Duodenal mucosa (tissue), 2 donors: ENCODE measurements at regions not wholly inside any gene's neighbourhood (a gene's known extent, or its start where the extent isn't known, plus 50 kb on each side); places are given as distances from the start of the nearest gene placed in this dataset.

ENCODE experiments used
- H3K27ac ChIP-seq: one replicate; pipeline ENCODE4 v1.7.0; 2013; ENCODE audit warnings: low read depth, low read length
- H3K27me3 ChIP-seq, 2 donors: one replicate each; pipeline ENCODE4 v1.7.0; 2013; ENCODE audit warnings: low read length in 2 of 2, control low read depth in 1 of 2; ENCODE audit not compliant: insufficient read depth in 2 of 2, control insufficient read depth in 1 of 2
- H3K36me3 ChIP-seq, 2 donors: one replicate each; pipeline ENCODE4 v1.7.0; 2013; ENCODE audit warnings: low read length in 2 of 2, control low read depth in 1 of 2; ENCODE audit not compliant: insufficient read depth in 2 of 2, control insufficient read depth in 1 of 2
- H3K4me1 ChIP-seq, 2 donors: one replicate each; pipeline ENCODE4 v1.7.0; 2013; ENCODE audit warnings: low read length in 2 of 2, control low read depth in 1 of 2; ENCODE audit not compliant: insufficient read depth in 2 of 2, control insufficient read depth in 1 of 2
- H3K4me3 ChIP-seq, 2 donors: one replicate each; pipeline ENCODE4 v1.7.0; 2013; ENCODE audit warnings: low read length in 2 of 2, low read depth in 1 of 2
- H3K9ac ChIP-seq, 2 donors: one replicate each; pipeline ENCODE4 v1.7.0; 2013; ENCODE audit warnings: low read length in 2 of 2, low read depth in 1 of 2
- H3K9me3 ChIP-seq, 2 donors: one replicate each; pipeline ENCODE4 v1.7.0; 2013; ENCODE audit warnings: low read length in 2 of 2, control low read depth in 1 of 2; ENCODE audit not compliant: control insufficient read depth in 1 of 2

GRCh38 chr4:137432446-137433311 is 99.6 kb downstream of the PCDH18 start:
- H3K4me3 ChIP-seq, result no peak overlapping the region
- no peaks in the 10 kb centered on the region for H3K4me1 ChIP-seq
- no peak overlapping the region for H3K27ac ChIP-seq
- no peaks in the 10 kb centered on the region for H3K27me3 ChIP-seq
- H3K36me3 ChIP-seq, result no peaks in the 10 kb centered on the region
- no peak overlapping the region for H3K9ac ChIP-seq
- no peaks in the 10 kb centered on the region for H3K9me3 ChIP-seq

- Histone ChIP-seq H3K36me3 (no peaks in the 10 kb centered on the region), H3K27me3 (no peaks in the 10 kb centered on the region), H3K4me3 (no peak overlapping the region), H3K9me3 (no peaks in the 10 kb centered on the region), H3K27ac (no peak overlapping the region), H3K4me1 (no peaks in the 10 kb centered on the region), H3K9ac (no peak overlapping the region)
Observed at GRCh38 chr4:137430171-137430570, 102.1 kb downstream of the PCDH18 start.

- Histone ChIP-seq H3K4me3 (no peak overlapping the region), H3K9ac (no peak overlapping the region), H3K36me3 (no peaks in the 10 kb centered on the region), H3K27ac (no peak overlapping the region), H3K9me3 (no peaks in the 10 kb centered on the region), H3K4me1 (no peaks in the 10 kb centered on the region), H3K27me3 (no peaks in the 10 kb centered on the region)
Observed at GRCh38 chr4:137427411-137427810, 104.9 kb downstream of the PCDH18 start.

- Histone ChIP-seq H3K4me3 (no peak overlapping the region), H3K27me3 (no peaks in the 10 kb centered on the region), H3K27ac (no peak overlapping the region), H3K4me1 (no peaks in the 10 kb centered on the region), H3K9me3 (no peaks in the 10 kb centered on the region), H3K9ac (no peak overlapping the region), H3K36me3 (no peaks in the 10 kb centered on the region)
Observed at GRCh38 chr4:137425281-137425680, 107.0 kb downstream of the PCDH18 start.

- no peak overlapping the region for H3K27ac ChIP-seq
- no peak overlapping the region for H3K4me3 ChIP-seq
- H3K36me3 ChIP-seq, result no peaks in the 10 kb centered on the region
- no peaks in the 10 kb centered on the region for H3K9me3 ChIP-seq
- no peak overlapping the region for H3K9ac ChIP-seq
- no peaks in the 10 kb centered on the region for H3K27me3 ChIP-seq
- H3K4me1 ChIP-seq, result no peaks in the 10 kb centered on the region
Observed at GRCh38 chr4:137422666-137423065, 109.6 kb downstream of the PCDH18 start.

- Histone ChIP-seq H3K9me3 (no peaks in the 10 kb centered on the region), H3K27me3 (no peaks in the 10 kb centered on the region), H3K36me3 (no peaks in the 10 kb centered on the region), H3K4me1 (no peaks in the 10 kb centered on the region), H3K27ac (no peak overlapping the region), H3K4me3 (no peak overlapping the region), H3K9ac (no peak overlapping the region)
Observed at GRCh38 chr4:137421796-137422195, 110.5 kb downstream of the PCDH18 start.

GRCh38 chr4:137420901-137421396 is 111.3 kb downstream of the PCDH18 start:
- Histone ChIP-seq H3K36me3 (no peaks in the 10 kb centered on the region), H3K4me3 (no peak overlapping the region), H3K27me3 (no peaks in the 10 kb centered on the region), H3K4me1 (no peaks in the 10 kb centered on the region), H3K9me3 (no peaks in the 10 kb centered on the region), H3K9ac (no peak overlapping the region), H3K27ac (no peak overlapping the region)

GRCh38 chr4:137417676-137418075 is 114.6 kb downstream of the PCDH18 start:
- no peaks in the 10 kb centered on the region for H3K9me3 ChIP-seq
- no peak overlapping the region for H3K9ac ChIP-seq
- no peak overlapping the region for H3K4me3 ChIP-seq
- no peak overlapping the region for H3K27ac ChIP-seq
- no peaks in the 10 kb centered on the region for H3K4me1 ChIP-seq
- no peaks in the 10 kb centered on the region for H3K27me3 ChIP-seq
- H3K36me3 ChIP-seq, result no peaks in the 10 kb centered on the region

GRCh38 chr4:137414802-137415201 is 117.5 kb downstream of the PCDH18 start:
- Histone ChIP-seq H3K9ac (no peak overlapping the region), H3K27me3 (no peaks in the 10 kb centered on the region), H3K27ac (no peak overlapping the region), H3K36me3 (no peaks in the 10 kb centered on the region), H3K4me3 (no peak overlapping the region), H3K9me3 (no peaks in the 10 kb centered on the region), H3K4me1 (no peaks in the 10 kb centered on the region)

- H3K27ac ChIP-seq, result no peak overlapping the region
- H3K9me3 ChIP-seq, result no peaks in the 10 kb centered on the region
- no peaks in the 10 kb centered on the region for H3K36me3 ChIP-seq
- no peaks in the 10 kb centered on the region for H3K4me1 ChIP-seq
- H3K4me3 ChIP-seq, result no peak overlapping the region
- no peaks in the 10 kb centered on the region for H3K27me3 ChIP-seq
- H3K9ac ChIP-seq, result no peak overlapping the region
Observed at GRCh38 chr4:137408527-137409177, 123.6 kb downstream of the PCDH18 start.
